H9 (cell line): ENCODE measurements at regions not wholly inside any gene's neighbourhood (a gene's known extent, or its start where the extent isn't known, plus 50 kb on each side); places are given as distances from the start of the nearest gene placed in this dataset.

Source experiments
- DNase-seq: peaks from one replicate; pipeline ENCODE4 v3.0.0-alpha.2; 2017
- H2AFZ ChIP-seq: one replicate; pipeline ENCODE4 v1.6.1; 2013; ENCODE audit warnings: mild to moderate bottlenecking, low read length, control low read depth, moderate library complexity
- H2AK5ac ChIP-seq: 2 replicates; pipeline ENCODE4 v1.6.1; 2013; ENCODE audit warnings: low read length, control low read depth, mixed read lengths; ENCODE audit not compliant: insufficient read length
- H2BK120ac ChIP-seq: one replicate; pipeline ENCODE4 v1.6.1; 2013; ENCODE audit warnings: low read depth, mild to moderate bottlenecking, low read length, control low read depth, inconsistent platforms; ENCODE audit not compliant: poor library complexity, severe bottlenecking
- H2BK12ac ChIP-seq: 2 replicates; pipeline ENCODE4 v1.6.1; 2013; ENCODE audit warnings: low read length, control low read depth, mixed read lengths, low read depth; ENCODE audit not compliant: insufficient read length
- H2BK15ac ChIP-seq: 2 replicates; pipeline ENCODE4 v1.6.1; 2013; ENCODE audit warnings: low read depth, low read length, control low read depth
- H2BK20ac ChIP-seq: one replicate; pipeline ENCODE4 v1.6.1; 2013; ENCODE audit warnings: low read depth, mild to moderate bottlenecking, low read length, control low read depth, inconsistent platforms; ENCODE audit not compliant: poor library complexity, severe bottlenecking
- H2BK5ac ChIP-seq: 2 replicates; pipeline ENCODE4 v1.6.1; 2013; ENCODE audit warnings: low read length, control low read depth, mixed read lengths; ENCODE audit not compliant: insufficient read length
- H3K14ac ChIP-seq: 2 replicates; pipeline ENCODE4 v1.6.1; 2013; ENCODE audit warnings: low read length, control low read depth; ENCODE audit not compliant: insufficient read depth
- H3K18ac ChIP-seq: 2 replicates; pipeline ENCODE4 v1.6.1; 2013; ENCODE audit warnings: low read depth, mild to moderate bottlenecking, mixed read lengths, low read length, control low read depth; ENCODE audit not compliant: insufficient read length
- H3K23ac ChIP-seq: 2 replicates; pipeline ENCODE4 v1.6.1; 2013; ENCODE audit warnings: low read length, control low read depth, mixed read lengths, low read depth; ENCODE audit not compliant: insufficient read length
- H3K23me2 ChIP-seq: 2 replicates; pipeline ENCODE4 v1.6.1; 2013; ENCODE audit warnings: low read depth, mild to moderate bottlenecking, mixed read lengths, low read length, control low read depth; ENCODE audit not compliant: insufficient read length, poor library complexity, severe bottlenecking
- H3K27ac ChIP-seq: 2 replicates; pipeline ENCODE4 v1.5.1; 2013; ENCODE audit warnings: low read length, control low read depth, mixed read lengths, low read depth; ENCODE audit not compliant: insufficient read length
- H3K27me3 ChIP-seq: 2 replicates; pipeline ENCODE4 v1.6.1; 2013; ENCODE audit warnings: low read length, control low read depth, inconsistent platforms; ENCODE audit not compliant: insufficient read depth
- H3K4ac ChIP-seq: 2 replicates; pipeline ENCODE4 v1.6.1; 2013; ENCODE audit warnings: low read depth, mild to moderate bottlenecking, control low read depth, inconsistent platforms, low read length, moderate library complexity
- H3K4me1 ChIP-seq: 2 replicates; pipeline ENCODE4 v1.6.1; 2013; ENCODE audit warnings: low read length, control low read depth, inconsistent platforms; ENCODE audit not compliant: insufficient read depth
- H3K4me2 ChIP-seq: 2 replicates; pipeline ENCODE4 v1.6.1; 2013; ENCODE audit warnings: low read length, control low read depth, mixed read lengths; ENCODE audit not compliant: insufficient read length, insufficient read depth
- H3K56ac ChIP-seq: 2 replicates; pipeline ENCODE4 v1.6.1; 2013; ENCODE audit warnings: low read depth, mild to moderate bottlenecking, mixed read lengths, low read length, control low read depth; ENCODE audit not compliant: insufficient read length
- H3K79me1 ChIP-seq: 2 replicates; pipeline ENCODE4 v1.6.1; 2013; ENCODE audit warnings: low read depth, mild to moderate bottlenecking, moderate library complexity, low read length, control low read depth, inconsistent platforms; ENCODE audit not compliant: insufficient read depth, poor library complexity, severe bottlenecking
- H3K79me2 ChIP-seq: 2 replicates; pipeline ENCODE4 v1.6.1; 2013; ENCODE audit warnings: low read length, control low read depth, inconsistent platforms; ENCODE audit not compliant: insufficient read depth
- H3K9ac ChIP-seq: 2 replicates; pipeline ENCODE4 v1.6.1; 2013; ENCODE audit warnings: low read length, control low read depth, mixed read lengths; ENCODE audit not compliant: insufficient read length; ENCODE audit errors: extremely low read depth
- H3K9me3 ChIP-seq: one replicate; pipeline ENCODE4 v1.6.1; 2013; ENCODE audit warnings: low read depth, low read length, inconsistent platforms; ENCODE audit not compliant: control insufficient read depth
- H3T11ph ChIP-seq: one replicate; pipeline ENCODE4 v1.6.1; 2013; ENCODE audit warnings: mild to moderate bottlenecking, low read length, control low read depth, inconsistent platforms
- H4K20me1 ChIP-seq: one replicate; pipeline ENCODE4 v1.6.1; 2013; ENCODE audit not compliant: control insufficient read depth, insufficient read length, insufficient read depth
- H4K5ac ChIP-seq: 2 replicates; pipeline ENCODE4 v1.6.1; 2013; ENCODE audit warnings: low read depth, mild to moderate bottlenecking, mixed read lengths, low read length, control low read depth; ENCODE audit not compliant: insufficient read length
- H4K8ac ChIP-seq: replicated peaks from 2 replicates; pipeline ENCODE4 v1.6.1; 2013; ENCODE audit warnings: low read length, control low read depth, mixed read lengths, low read depth; ENCODE audit not compliant: insufficient read length
- H4K91ac ChIP-seq: 2 replicates; pipeline ENCODE4 v1.6.1; 2013; ENCODE audit warnings: low read depth, mild to moderate bottlenecking, moderate library complexity, mixed read lengths, low read length, control low read depth; ENCODE audit not compliant: insufficient read length
- H3K27ac Mint-ChIP-seq, 3 experiments: 2 replicates in 2 of 3; 3 replicates in 1 of 3; pipeline ENCODE4 v1.8.0; 2020 to 2021; ENCODE audit warnings: mixed read lengths in 3 of 3, mild to moderate bottlenecking in 1 of 3, moderate library complexity in 1 of 3
- H3K27me3 Mint-ChIP-seq: 2 replicates; pipeline ENCODE4 v1.8.0; 2021; ENCODE audit warnings: low read depth, mild to moderate bottlenecking, moderate library complexity, mixed read lengths
- H3K36me3 Mint-ChIP-seq, 3 experiments: 2 replicates in 2 of 3; 3 replicates in 1 of 3; pipeline ENCODE4 v1.8.0; 2020 to 2021; ENCODE audit warnings: low read depth in 3 of 3, mixed read lengths in 3 of 3; ENCODE audit not compliant: insufficient read depth in 1 of 3
- H3K4me1 Mint-ChIP-seq, 2 experiments: 2 replicates each; pipeline ENCODE4 v1.8.0; 2020; ENCODE audit warnings: mixed read lengths in 2 of 2
- H3K4me3 Mint-ChIP-seq, 2 experiments: 2 replicates in 1 of 2; 3 replicates in 1 of 2; pipeline ENCODE4 v1.8.0; 2020 to 2021; ENCODE audit warnings: mild to moderate bottlenecking in 2 of 2, mixed read lengths in 2 of 2, moderate library complexity in 1 of 2
- H3K9me3 Mint-ChIP-seq, 2 experiments: 2 replicates in 1 of 2; 3 replicates in 1 of 2; pipeline ENCODE4 v1.8.0; 2020; ENCODE audit warnings: mild to moderate bottlenecking in 2 of 2, mixed read lengths in 2 of 2, moderate library complexity in 1 of 2
- CTCF ChIP-seq: fragments of 200-600 bp; sonication (generic); conservative IDR thresholded peaks from 3 replicates; pipeline ENCODE4 v1.8.0; 2021; ENCODE audit warnings: antibody characterized with exemption, mild to moderate bottlenecking
- WGBS: extraction: QIAGEN DNeasy Blood & Tissue Kit; methylation state at CpG from one replicate; pipeline ENCODE4 v1.1.7; 2013; ENCODE audit warnings: missing lambda C conversion rate, low lambda C conversion rate, mixed read lengths; ENCODE audit not compliant: insufficient read length; ENCODE audit errors: extremely low coverage; 5-methylcytosine and 5-hydroxymethylcytosine counted together

- H3K14ac ChIP-seq, result no peak overlapping the region
- H2BK20ac ChIP-seq, result no peak overlapping the region
- H3K9ac ChIP-seq, result no peak overlapping the region
- WGBS, result no CpG with 5 or more reads among the region's 9 CpGs
- no peak overlapping the region for H2BK5ac ChIP-seq
- H2AFZ ChIP-seq, result no peak overlapping the region
- no peak for TF ChIP-seq CTCF
- no peak overlapping the region for H2BK120ac ChIP-seq
- no peak overlapping the region for H2BK12ac ChIP-seq
- H3K23me2 ChIP-seq, result no peaks in the 10 kb centered on the region
- Mint-ChIP-seq H3K9me3 (no peaks in the 10 kb centered on the region; a peak in 1 of 5 replicates), H3K4me1 (peaks cover 11 to 27% of the 10 kb centered on the region in 2 experiments), H3K36me3 (no peaks in the 10 kb centered on the region), H3K27me3 (peaks cover 9% of the 10 kb centered on the region), H3K27ac (no peak overlapping the region), H3K4me3 (no peak overlapping the region)
- H3K4me1 ChIP-seq, result 0 out of 2 replicates have a peak, but pooled peaks cover 2% of the 10 kb centered on the region
- H3K4me2 ChIP-seq, result no peak overlapping the region
- H4K91ac ChIP-seq, result no peak overlapping the region
- H3K9me3 ChIP-seq, result no peaks in the 10 kb centered on the region
- H2BK15ac ChIP-seq, result no peak overlapping the region
- no peak overlapping the region for H3K18ac ChIP-seq
- DNase-seq, result no peak
- H3K56ac ChIP-seq, result no peak overlapping the region
- H4K5ac ChIP-seq, result no peak overlapping the region
- no peaks in the 10 kb centered on the region for H3K27me3 ChIP-seq
- H3K79me1 ChIP-seq, result no peaks in the 10 kb centered on the region
- H4K8ac ChIP-seq, result no peak overlapping the region
- H3K27ac ChIP-seq, result no peak overlapping the region
- no peak overlapping the region for H3K23ac ChIP-seq
- H2AK5ac ChIP-seq, result no peak overlapping the region
- H3K79me2 ChIP-seq, result no peaks in the 10 kb centered on the region
- H4K20me1 ChIP-seq, result peaks cover 2% of the 10 kb centered on the region
- H3T11ph ChIP-seq, result no peak overlapping the region
- H3K4ac ChIP-seq, result no peak overlapping the region
Observed at GRCh38 chr4:3655485-3655884, 110.7 kb upstream of the ADRA2C start.
